HUES6 (cell line): ENCODE measurements at regions not wholly inside any gene's neighbourhood (a gene's known extent, or its start where the extent isn't known, plus 50 kb on each side); places are given as distances from the start of the nearest gene placed in this dataset.
"Not testable (repeated sequence)": the region's sequence is repeated elsewhere in the genome, so short reads cannot be mapped to it uniquely, and the experiment has no call there.

ENCODE experiments used
- H3K27ac ChIP-seq: 2 replicates; pipeline ENCODE4 v1.7.0; 2013; ENCODE audit warnings: low read depth, mild to moderate bottlenecking, low read length, inconsistent platforms
- H3K27me3 ChIP-seq: 2 replicates; pipeline ENCODE4 v1.6.1; 2013; ENCODE audit warnings: low read length; ENCODE audit not compliant: control insufficient read depth, insufficient read depth
- H3K36me3 ChIP-seq: 2 replicates; pipeline ENCODE4 v1.6.1; 2013; ENCODE audit warnings: low read length; ENCODE audit not compliant: control insufficient read depth, insufficient read depth
- H3K4me1 ChIP-seq: 2 replicates; pipeline ENCODE4 v1.6.1; 2013; ENCODE audit warnings: low read length; ENCODE audit not compliant: control insufficient read depth, insufficient read depth
- H3K4me3 ChIP-seq: 2 replicates; pipeline ENCODE4 v1.5.1; 2013; ENCODE audit warnings: low read depth, low read length
- H3K9ac ChIP-seq: one replicate; pipeline ENCODE4 v1.6.1; 2013; ENCODE audit warnings: mild to moderate bottlenecking, low read length
- H3K9me3 ChIP-seq: 2 replicates; pipeline ENCODE4 v1.6.1; 2013; ENCODE audit warnings: low read depth, low read length; ENCODE audit not compliant: control insufficient read depth, insufficient read depth

GRCh38 chr1:88341447-88341846 lies 342.6 kb upstream of the PKN2 start:
- Histone ChIP-seq H3K36me3 (no peaks in the 10 kb centered on the region), H3K4me3 (no peak overlapping the region), H3K27ac (no peak overlapping the region), H3K4me1 (no peaks in the 10 kb centered on the region), H3K9ac (peak overlapping the region; percentile 6), H3K27me3 (no peaks in the 10 kb centered on the region), H3K9me3 (0 out of 2 replicates have a peak, but pooled peaks cover 6% of the 10 kb centered on the region)

- not testable (repeated sequence) for H3K9me3 ChIP-seq, H3K27ac ChIP-seq, H3K4me1 ChIP-seq, H3K36me3 ChIP-seq, H3K27me3 ChIP-seq, H3K9ac ChIP-seq, H3K4me3 ChIP-seq
Observed at GRCh38 chr1:88342081-88342480, 342.0 kb upstream of the PKN2 start.

- H3K27ac ChIP-seq, result no peak overlapping the region
- H3K9me3 ChIP-seq, result no peaks in the 10 kb centered on the region
- H3K27me3 ChIP-seq, result no peaks in the 10 kb centered on the region
- H3K4me1 ChIP-seq, result no peaks in the 10 kb centered on the region
- no peak overlapping the region for H3K4me3 ChIP-seq
- H3K36me3 ChIP-seq, result no peaks in the 10 kb centered on the region
- no peak overlapping the region for H3K9ac ChIP-seq
Observed at GRCh38 chr1:88350648-88351047, 333.4 kb upstream of the PKN2 start.

- H3K4me1 ChIP-seq, result no peaks in the 10 kb centered on the region
- no peak overlapping the region for H3K9ac ChIP-seq
- H3K36me3 ChIP-seq, result no peaks in the 10 kb centered on the region
- no peak overlapping the region for H3K4me3 ChIP-seq
- no peaks in the 10 kb centered on the region for H3K27me3 ChIP-seq
- H3K9me3 ChIP-seq, result no peaks in the 10 kb centered on the region
- no peak overlapping the region for H3K27ac ChIP-seq
Observed at GRCh38 chr1:88351960-88352359, 332.1 kb upstream of the PKN2 start.

- no peaks in the 10 kb centered on the region for H3K27me3 ChIP-seq
- H3K27ac ChIP-seq, result no peak overlapping the region
- no peak overlapping the region for H3K4me3 ChIP-seq
- H3K9me3 ChIP-seq, result no peaks in the 10 kb centered on the region
- no peaks in the 10 kb centered on the region for H3K4me1 ChIP-seq
- no peaks in the 10 kb centered on the region for H3K36me3 ChIP-seq
- H3K9ac ChIP-seq, result no peak overlapping the region
Observed at GRCh38 chr1:88354256-88354655, 329.8 kb upstream of the PKN2 start.

- no peak overlapping the region for H3K4me3 ChIP-seq
Observed at GRCh38 chr1:88357729-88358128, 326.3 kb upstream of the PKN2 start.

GRCh38 chr1:88371436-88372023 lies 312.5 kb upstream of the PKN2 start:
- no peaks in the 10 kb centered on the region for H3K27me3 ChIP-seq
- H3K27ac ChIP-seq, result no peak overlapping the region
- no peak overlapping the region for H3K4me3 ChIP-seq
- H3K36me3 ChIP-seq, result no peaks in the 10 kb centered on the region
- H3K4me1 ChIP-seq, result no peaks in the 10 kb centered on the region
- H3K9me3 ChIP-seq, result no peaks in the 10 kb centered on the region
- no peak overlapping the region for H3K9ac ChIP-seq

More at GRCh38 chr1:88357729-88358128, 326.3 kb upstream of the PKN2 start:
- Histone ChIP-seq H3K4me1 (no peaks in the 10 kb centered on the region), H3K27ac (no peak overlapping the region), H3K36me3 (no peaks in the 10 kb centered on the region), H3K27me3 (no peaks in the 10 kb centered on the region), H3K9me3 (no peaks in the 10 kb centered on the region), H3K9ac (no peak overlapping the region)

- Histone ChIP-seq H3K27me3 (no peaks in the 10 kb centered on the region), H3K36me3 (no peaks in the 10 kb centered on the region), H3K4me3 (no peak overlapping the region), H3K4me1 (no peaks in the 10 kb centered on the region), H3K9ac (no peak overlapping the region), H3K27ac (no peak overlapping the region), H3K9me3 (no peaks in the 10 kb centered on the region)
Observed at GRCh38 chr1:88375977-88376376, 308.1 kb upstream of the PKN2 start.

GRCh38 chr1:88376421-88376820 lies 307.7 kb upstream of the PKN2 start:
- Histone ChIP-seq H3K9ac (no peak overlapping the region), H3K4me1 (no peaks in the 10 kb centered on the region), H3K9me3 (no peaks in the 10 kb centered on the region), H3K4me3 (no peak overlapping the region), H3K27ac (no peak overlapping the region), H3K27me3 (no peaks in the 10 kb centered on the region), H3K36me3 (no peaks in the 10 kb centered on the region)

- Histone ChIP-seq H3K4me1 (no peaks in the 10 kb centered on the region), H3K9ac (no peak overlapping the region), H3K27ac (no peak overlapping the region), H3K27me3 (no peaks in the 10 kb centered on the region), H3K4me3 (no peak overlapping the region), H3K9me3 (no peaks in the 10 kb centered on the region), H3K36me3 (no peaks in the 10 kb centered on the region)
Observed at GRCh38 chr1:88378560-88378959, 305.5 kb upstream of the PKN2 start.

GRCh38 chr1:88394958-88395357 lies 289.1 kb upstream of the PKN2 start:
- H3K9me3 ChIP-seq, result no peaks in the 10 kb centered on the region

GRCh38 chr1:88398338-88398737 lies 285.7 kb upstream of the PKN2 start:
- H3K9ac ChIP-seq, result no peak overlapping the region
- no peaks in the 10 kb centered on the region for H3K36me3 ChIP-seq
- no peaks in the 10 kb centered on the region for H3K4me1 ChIP-seq
- H3K9me3 ChIP-seq, result no peaks in the 10 kb centered on the region
- no peak overlapping the region for H3K4me3 ChIP-seq
- H3K27ac ChIP-seq, result no peak overlapping the region
- no peaks in the 10 kb centered on the region for H3K27me3 ChIP-seq

More at GRCh38 chr1:88394958-88395357, 289.1 kb upstream of the PKN2 start:
- no peak overlapping the region for H3K27ac ChIP-seq
- H3K4me3 ChIP-seq, result no peak overlapping the region
- H3K4me1 ChIP-seq, result no peaks in the 10 kb centered on the region
- no peak overlapping the region for H3K9ac ChIP-seq
- no peaks in the 10 kb centered on the region for H3K36me3 ChIP-seq
- H3K27me3 ChIP-seq, result no peaks in the 10 kb centered on the region
